HG03469 (cell line): ENCODE measurements at regions not wholly inside any gene's neighbourhood (a gene's known extent, or its start where the extent isn't known, plus 50 kb on each side); places are given as distances from the start of the nearest gene placed in this dataset.
"Not testable (repeated sequence)": the region's sequence is repeated elsewhere in the genome, so short reads cannot be mapped to it uniquely, and the experiment has no call there.

ENCODE experiments used
- ATAC-seq: cut with Tn5 transposase; IDR thresholded peaks from one replicate; pipeline ENCODE4 v1.9.1; 2021; ENCODE audit warnings: mild to moderate bottlenecking, moderate library complexity, moderate number of reproducible peaks; ENCODE audit not compliant: unreplicated experiment

GRCh38 chr4:18441203-18441590, 419.6 kb upstream of the LCORL start:
- ATAC-seq = no peak

GRCh38 chr4:18440527-18441202, 419.1 kb upstream of the LCORL start:
- ATAC-seq = no peak

GRCh38 chr4:18439311-18439710, 417.8 kb upstream of the LCORL start:
- ATAC-seq = no peak

GRCh38 chr4:18435781-18436180, 414.2 kb upstream of the LCORL start:
- ATAC-seq = no peak

- no peak for ATAC-seq
These were observed 401.1 kb upstream of the LCORL start for GRCh38 chr4:18422685-18423084.

- no peak for ATAC-seq
These were observed 400.0 kb upstream of the LCORL start for GRCh38 chr4:18421519-18421918.

GRCh38 chr4:18419780-18420179, 398.2 kb upstream of the LCORL start:
- no peak for ATAC-seq

- not testable (repeated sequence) for ATAC-seq
These were observed 396.8 kb upstream of the LCORL start for GRCh38 chr4:18418195-18418898.

- not testable (repeated sequence) for ATAC-seq
These were observed 396.1 kb upstream of the LCORL start for GRCh38 chr4:18417651-18418050.

GRCh38 chr4:18406264-18406663, 384.7 kb upstream of the LCORL start:
- no peak for ATAC-seq

- no peak for ATAC-seq
These were observed 383.5 kb upstream of the LCORL start for GRCh38 chr4:18405054-18405453.

GRCh38 chr4:18404642-18405041, 383.1 kb upstream of the LCORL start:
- no peak for ATAC-seq

GRCh38 chr4:18403327-18403726, 381.8 kb upstream of the LCORL start:
- no peak for ATAC-seq

GRCh38 chr4:18401868-18402267, 380.3 kb upstream of the LCORL start:
- ATAC-seq = no peak

GRCh38 chr4:18401425-18401824, 379.9 kb upstream of the LCORL start:
- no peak for ATAC-seq

GRCh38 chr4:18398661-18399060, 377.1 kb upstream of the LCORL start:
- no peak for ATAC-seq

- ATAC-seq = no peak
These were observed 376.3 kb upstream of the LCORL start for GRCh38 chr4:18397681-18398390.

GRCh38 chr4:18394656-18395055, 373.1 kb upstream of the LCORL start:
- no peak for ATAC-seq

GRCh38 chr4:18391354-18391728, 369.8 kb upstream of the LCORL start:
- no peak for ATAC-seq

- no peak for ATAC-seq
These were observed 369.2 kb upstream of the LCORL start for GRCh38 chr4:18390655-18391353.

GRCh38 chr4:18389115-18389514, 367.6 kb upstream of the LCORL start:
- no peak for ATAC-seq
